ENCODE measurements at regions not wholly inside any gene's neighbourhood (a gene's known extent, or its start where the extent isn't known, plus 50 kb on each side); places are given as distances from the start of the nearest gene placed in this dataset.

- no peak overlapping the region for H3K9ac ChIP-seq (ENCODE audit: insufficient read depth, low read length, poor library complexity, severe bottlenecking)
- Mint-ChIP-seq H3K27ac (no peak overlapping the region), H3K4me3 (no peak overlapping the region), H3K4me1 (no peaks in the 10 kb centered on the region), H3K27me3 (ENCODE audit: low read depth in 3 of 3) (no peaks in the 10 kb centered on the region), H3K36me3 (no peaks in the 10 kb centered on the region), H3K9me3 (peaks cover 0 to 3% (median 1%) of the 10 kb centered on the region in 7 donors)
- no peaks in the 10 kb centered on the region for H3K36me3 ChIP-seq (replicated peaks in 1 of 2; ENCODE audit: control insufficient read depth in 1 of 2, insufficient read depth in 2 of 2, low read length in 2 of 2)
- no CpG with 5 or more reads among the region's 2 CpGs for WGBS (ENCODE audit: insufficient coverage)
- H3K4me2 ChIP-seq (replicated peaks; ENCODE audit: extremely low read depth, low read length, poor library complexity, severe bottlenecking) = no peak overlapping the region
- H3K4me3 ChIP-seq (replicated peaks in 1 of 3; ENCODE audit: low read depth in 2 of 3, low read length in 3 of 3) = no peak overlapping the region
- no peaks in the 10 kb centered on the region for H3K79me2 ChIP-seq (ENCODE audit: insufficient read depth, low read length)
- peaks cover 0 to 3% of the 10 kb centered on the region in 2 donors for H3K9me3 ChIP-seq (replicated peaks in 1 of 2; ENCODE audit: control insufficient read depth in 1 of 2, insufficient read depth in 1 of 2, low read length in 2 of 2)
- TF ChIP-seq CTCF (IDR thresholded peaks at IDR 0.05) = no peak
- H4K20me1 ChIP-seq (ENCODE audit: insufficient read depth, low read length) = no peaks in the 10 kb centered on the region
- H3K4me1 ChIP-seq (ENCODE audit: control insufficient read depth in 1 of 2, insufficient read depth in 2 of 2, low read length in 2 of 2) = no peaks in the 10 kb centered on the region
- H2AFZ ChIP-seq (ENCODE audit: insufficient read depth, low read depth, low read length, poor library complexity, severe bottlenecking) = no peak overlapping the region
- H3K27me3 ChIP-seq (ENCODE audit: control insufficient read depth in 2 of 2, insufficient read depth in 2 of 2, low read length in 2 of 2) = no peaks in the 10 kb centered on the region
- intact Hi-C loops (cut with micrococcal nuclease) = no loop called here
- DNase-seq = no peak
- H3K27ac ChIP-seq (ENCODE audit: low read depth in 1 of 2, low read length in 2 of 2) = no peak overlapping the region
These were observed 220.3 kb downstream of the PABPC4L start for GRCh38 chr4:133981327-133981726.

- H3K27ac Mint-ChIP-seq = no peak overlapping the region
- no CpG with 5 or more reads among the region's 2 CpGs for WGBS (ENCODE audit: insufficient coverage)
- no peak for DNase-seq
These were observed 229.0 kb downstream of the PABPC4L start for GRCh38 chr4:133972586-133972985.

More at GRCh38 chr4:133972586-133972985, 229.0 kb downstream of the PABPC4L start:
- Histone ChIP-seq H3K4me3 (replicated peaks in 1 of 3; ENCODE audit: low read depth in 2 of 3, low read length in 3 of 3) (no peak overlapping the region), H3K27ac (ENCODE audit: low read depth in 1 of 2, low read length in 2 of 2) (no peak overlapping the region), H3K36me3 (replicated peaks in 1 of 2; ENCODE audit: control insufficient read depth in 1 of 2, insufficient read depth in 2 of 2, low read length in 2 of 2) (no peaks in the 10 kb centered on the region), H3K4me2 (replicated peaks; ENCODE audit: extremely low read depth, low read length, poor library complexity, severe bottlenecking) (no peak overlapping the region), H3K27me3 (ENCODE audit: control insufficient read depth in 2 of 2, insufficient read depth in 2 of 2, low read length in 2 of 2) (no peaks in the 10 kb centered on the region), H4K20me1 (ENCODE audit: insufficient read depth, low read length) (no peaks in the 10 kb centered on the region), H3K4me1 (ENCODE audit: control insufficient read depth in 1 of 2, insufficient read depth in 2 of 2, low read length in 2 of 2) (no peaks in the 10 kb centered on the region), H3K9me3 (replicated peaks in 1 of 2; ENCODE audit: control insufficient read depth in 1 of 2, insufficient read depth in 1 of 2, low read length in 2 of 2) (no peaks in the 10 kb centered on the region), H3K79me2 (ENCODE audit: insufficient read depth, low read length) (no peaks in the 10 kb centered on the region), H3K9ac (ENCODE audit: insufficient read depth, low read length, poor library complexity, severe bottlenecking) (no peak overlapping the region), H2AFZ (ENCODE audit: insufficient read depth, low read depth, low read length, poor library complexity, severe bottlenecking) (no peak overlapping the region)
- H3K4me1 Mint-ChIP-seq = no peaks in the 10 kb centered on the region
- H3K4me3 Mint-ChIP-seq = no peak overlapping the region
- intact Hi-C loops (cut with micrococcal nuclease) = no loop called here
- H3K36me3 Mint-ChIP-seq = no peaks in the 10 kb centered on the region
- no peaks in the 10 kb centered on the region for H3K27me3 Mint-ChIP-seq (ENCODE audit: low read depth in 3 of 3)
- no peak for TF ChIP-seq CTCF (IDR thresholded peaks at IDR 0.05)
- H3K9me3 Mint-ChIP-seq = peaks cover 0 to 5% (median 1%) of the 10 kb centered on the region in 7 donors
